ENCODE measurements at regions not wholly inside any gene's neighbourhood (a gene's known extent, or its start where the extent isn't known, plus 50 kb on each side); places are given as distances from the start of the nearest gene placed in this dataset.

DNA sequence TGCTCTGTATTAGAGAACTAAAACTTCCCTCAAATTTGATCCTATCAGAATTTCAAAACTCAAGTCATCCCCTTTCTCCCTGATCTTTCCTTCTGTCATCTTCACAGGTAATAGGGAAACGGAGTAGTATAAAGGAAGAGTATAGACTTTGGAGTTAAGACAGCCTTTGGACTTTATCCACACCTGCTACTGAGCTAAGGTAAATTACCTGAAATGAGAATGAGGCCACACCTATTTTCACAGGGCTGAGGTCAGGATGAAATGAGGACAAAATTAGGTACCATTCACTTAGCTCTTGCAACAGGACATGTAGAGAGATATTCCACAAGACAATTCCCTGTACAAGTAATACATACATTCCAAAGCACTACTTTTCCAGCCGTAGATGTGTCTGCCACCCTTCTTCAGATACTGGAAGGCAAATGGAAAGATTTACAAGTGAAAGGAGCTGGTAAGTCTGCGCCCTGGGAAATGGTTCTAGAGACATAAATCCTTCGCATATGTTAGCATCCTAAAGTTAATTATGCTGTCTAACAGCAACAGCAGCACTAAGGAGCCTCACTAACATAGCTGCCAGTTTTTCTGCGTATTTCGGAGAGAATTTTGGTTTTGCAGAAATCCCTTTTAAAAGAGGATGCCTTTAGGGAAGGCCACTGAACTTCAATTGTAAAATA lies 461.8 kb downstream of the SHQ1 start:
- POLR2A ChIA-PET (ENCODE audit: partially characterized antibody), result interaction anchor here (0.7 kb wide), 1 partner anchor 9 kb away, joined by 3 read pairs; no protein-coding TSS in a partner anchor

More for the DNA sequence above, 461.8 kb downstream of the SHQ1 start:
- peak overlapping the region in 1 of 2 experiments; percentile 40; a peak in 2 of 4 replicates for H3K4me2 ChIP-seq (ENCODE audit: insufficient read depth in 1 of 2, low read depth in 2 of 2, low read length in 2 of 2)
- H2AK5ac ChIP-seq (ENCODE audit: low read depth, low read length), result no peak overlapping the region
- peaks cover 17% of the 10 kb centered on the region for H3K79me1 ChIP-seq (ENCODE audit: low read depth, low read length)
- no peaks in the 10 kb centered on the region for H3K36me3 ChIP-seq (ENCODE audit: control insufficient read depth in 2 of 4, insufficient read depth in 4 of 4, low read length in 3 of 4)
- no peak overlapping the region for H2AFZ ChIP-seq (ENCODE audit: low read length)
- CTCF ChIA-PET (ENCODE audit: partially characterized antibody), result no interaction called here
- no peak overlapping the region for H2BK20ac ChIP-seq (ENCODE audit: low read length)
- no peak for TF ChIP-seq SP2 (IDR thresholded peaks at IDR 0.05; ENCODE audit: low read length)
- no peak for TF ChIP-seq BCL11A (IDR thresholded peaks at IDR 0.05; ENCODE audit: low read depth in 2 of 2, low read length in 2 of 2)
- TF ChIP-seq, protein P1, sequence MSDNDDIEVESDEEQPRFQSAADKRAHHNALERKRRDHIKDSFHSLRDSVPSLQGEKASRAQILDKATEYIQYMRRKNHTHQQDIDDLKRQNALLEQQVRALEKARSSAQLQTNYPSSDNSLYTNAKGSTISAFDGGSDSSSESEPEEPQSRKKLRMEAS (IDR thresholded peaks at IDR 0.05), result no peak
- no peak for TF ChIP-seq SIX5 (IDR thresholded peaks at IDR 0.05; ENCODE audit: low read depth, low read length)
- TF ChIP-seq CEBPB (IDR thresholded peaks at IDR 0.05; ENCODE audit: low read depth, low read length), result no peak
- no peak for TF ChIP-seq FOSL1 (IDR thresholded peaks at IDR 0.05; ENCODE audit: insufficient read depth, low read depth, low read length)
- no peak for TF ChIP-seq EP300 (IDR thresholded peaks at IDR 0.05; ENCODE audit: borderline replicate concordance in 1 of 2, low read depth in 2 of 2, low read length in 2 of 2)
- TF ChIP-seq TEAD4 (IDR thresholded peaks at IDR 0.05; ENCODE audit: low read depth, low read length), result no peak
- no peak for TF ChIP-seq BACH1 (IDR thresholded peaks at IDR 0.05; ENCODE audit: low read length)
- no peak for TF ChIP-seq TBP (IDR thresholded peaks at IDR 0.05; ENCODE audit: low read depth, low read length)
- TF ChIP-seq KDM4A (IDR thresholded peaks at IDR 0.05; ENCODE audit: low read depth, low read length, severe bottlenecking), result no peak
- no peak for TF ChIP-seq TAF7 (optimal IDR thresholded peaks at IDR 0.05; ENCODE audit: borderline replicate concordance, low read depth, low read length)
- H3K23me2 ChIP-seq (ENCODE audit: low read depth, low read length), result no peaks in the 10 kb centered on the region
- H3K27ac ChIP-seq (ENCODE audit: low read depth, low read length), result no peak overlapping the region
- no peak overlapping the region for H3K9ac ChIP-seq (replicated peaks in 1 of 4; ENCODE audit: extremely low read depth in 1 of 4, low read depth in 3 of 4, low read length in 3 of 4)
- DNase-seq (ENCODE audit: low read depth in 1 of 2, low spot score in 2 of 2), result no peak
- no peak overlapping the region for H3K4ac ChIP-seq (replicated peaks; ENCODE audit: insufficient read length, low read depth, low read length)
- H4K20me1 ChIP-seq (replicated peaks in 1 of 2; ENCODE audit: control insufficient read depth in 1 of 2, insufficient read depth in 2 of 2, low read length in 2 of 2), result peaks cover 33 to 35% of the 10 kb centered on the region in 2 experiments
- H3K18ac ChIP-seq (ENCODE audit: extremely low read depth, low read length), result no peak overlapping the region
- H2BK5ac ChIP-seq (ENCODE audit: low read depth, low read length), result no peak overlapping the region
- no peak for FAIRE-seq
- WGBS, 2 experiments (ENCODE audit: extremely low coverage in 1 of 2, insufficient coverage in 1 of 2, insufficient read length in 1 of 2, insufficient replicate concordance in 2 of 2, low coverage in 1 of 2, low lambda C conversion rate in 2 of 2, missing lambda C conversion rate in 1 of 2), result 48% methylated on average over 6 of the region's 6 CpGs; no CpG with 5 or more reads in 1 of the 2 experiments
- no peak overlapping the region for H3K14ac ChIP-seq (ENCODE audit: insufficient read length)
- H4K5ac ChIP-seq (ENCODE audit: insufficient read length, low read depth, low read length), result no peak overlapping the region
- H4K91ac ChIP-seq (replicated peaks; ENCODE audit: insufficient read length, low read length), result no peak overlapping the region
- H2BK15ac ChIP-seq (ENCODE audit: low read length), result no peak overlapping the region
- no peak overlapping the region for H2BK120ac ChIP-seq (replicated peaks; ENCODE audit: low read depth, low read length)
- no peak overlapping the region for H3K56ac ChIP-seq (replicated peaks; ENCODE audit: insufficient read length, low read depth, low read length)
- no peak overlapping the region for H3K23ac ChIP-seq (ENCODE audit: insufficient read length)
- H3K79me2 ChIP-seq (ENCODE audit: control insufficient read depth in 1 of 2, insufficient read depth in 2 of 2, low read length in 2 of 2), result peaks cover 39 to 100% of the 10 kb centered on the region in 2 experiments
- H3K27me3 ChIP-seq (replicated peaks in 1 of 4; ENCODE audit: control insufficient read depth in 3 of 4, extremely low read depth in 1 of 4, insufficient read depth in 3 of 4, low read length in 3 of 4), result no peaks in the 10 kb centered on the region
- H4K8ac ChIP-seq (ENCODE audit: extremely low read depth, insufficient read depth, low read length), result no peak overlapping the region
- no peak overlapping the region for H2BK12ac ChIP-seq (ENCODE audit: low read depth, low read length)
- peak overlapping the region in 1 of 4 experiments; percentile 3; a peak in 1 of 8 replicates for H3K4me3 ChIP-seq (ENCODE audit: extremely low read depth in 1 of 4, insufficient read depth in 2 of 4, low read depth in 3 of 4, low read length in 4 of 4)
- H3K9me3 ChIP-seq (ENCODE audit: insufficient read depth in 2 of 2, low read depth in 1 of 2, low read length in 1 of 2), result no peaks in the 10 kb centered on the region
- H3K4me1 ChIP-seq (replicated peaks in 1 of 4; ENCODE audit: control insufficient read depth in 3 of 4, insufficient read depth in 4 of 4, low read length in 3 of 4), result peaks cover 4 to 32% (median 28%) of the 10 kb centered on the region in 4 experiments; a peak in 6 of 7 replicates

Measured in H1 (cell line).